Esophagus muscularis mucosa (tissue), 4 donors: ENCODE measurements at regions not wholly inside any gene's neighbourhood (a gene's known extent, or its start where the extent isn't known, plus 50 kb on each side); places are given as distances from the start of the nearest gene placed in this dataset.

Experiments used
- DNase-seq: peaks from one replicate; pipeline ENCODE4 v3.0.0-alpha.2; 2017; ENCODE audit errors: extremely low spot score
- H3K27ac ChIP-seq, 4 donors: fragments of 200-600 bp; sonication (generic); replicated peaks in 1 of 4; 1 replicate in 3 of 4; 2 replicates in 1 of 4; pipeline ENCODE4 v1.5.1; 2016 to 2019; ENCODE audit warnings: mild to moderate bottlenecking in 1 of 4
- H3K27me3 ChIP-seq, 4 donors: fragments of 200-600 bp; sonication (generic); one replicate each; pipeline versions ENCODE4 v1.5.1 to v1.6.0; 2016 to 2019
- H3K36me3 ChIP-seq, 4 donors: fragments of 200-600 bp; sonication (generic); one replicate each; pipeline ENCODE4 v1.5.1; 2016 to 2019
- H3K4me1 ChIP-seq, 4 donors: fragments of 200-600 bp; sonication (generic); one replicate each; pipeline ENCODE4 v1.5.1; 2016 to 2019
- H3K4me3 ChIP-seq, 4 donors: fragments of 200-600 bp; sonication (generic); 1 replicate in 2 of 4; 2 replicates in 2 of 4; pipeline ENCODE4 v1.5.1; 2016 to 2019; ENCODE audit warnings: mild to moderate bottlenecking in 4 of 4, moderate library complexity in 1 of 4
- H3K9me3 ChIP-seq, 4 donors: fragments of 200-600 bp; sonication (generic); 1 replicate in 3 of 4; 2 replicates in 1 of 4; pipeline ENCODE4 v1.5.1; 2016 to 2019
- CTCF ChIP-seq, 3 experiments: fragments of 200-600 bp in 2 of 3; fragments of 450-650 bp in 1 of 3; sonication (generic) in 2 of 3; IDR thresholded peaks; one replicate each; pipeline ENCODE4 v1.5.1; 2017 to 2019; ENCODE audit warnings: antibody characterized with exemption in 3 of 3, mild to moderate bottlenecking in 2 of 3, moderate library complexity in 1 of 3
- EP300 ChIP-seq: sonication (generic); formaldehyde crosslinking; IDR thresholded peaks from one replicate; pipeline ENCODE4 v1.6.1; 2017; ENCODE audit warnings: antibody characterized with exemption
- POLR2A ChIP-seq: fragments of 450-650 bp; IDR thresholded peaks from one replicate; pipeline ENCODE4 v1.6.1; 2017; ENCODE audit warnings: antibody characterized with exemption, moderate library complexity, mild to moderate bottlenecking, low read depth
- POLR2AphosphoS5 ChIP-seq, 2 donors: sonication (generic); formaldehyde crosslinking; IDR thresholded peaks; one replicate each; pipeline ENCODE4 v1.6.1; 2017; ENCODE audit warnings: antibody characterized with exemption in 2 of 2
- WGBS: methylation state at CpG from one replicate; pipeline ENCODE4 v1.1.5; 2018; 5-methylcytosine and 5-hydroxymethylcytosine counted together
- intact Hi-C: fragments of 100-400 bp; cut with DNase I; formaldehyde crosslinking; loops from one replicate; pipeline ENCODE4 v1.15.1; 2023

GRCh38 chr18:70411876-70412435 lies 123.1 kb downstream of the SOCS6 start:
- Histone ChIP-seq H3K9me3 (no peaks in the 10 kb centered on the region), H3K4me3 (no peak overlapping the region), H3K36me3 (no peaks in the 10 kb centered on the region), H3K27me3 (no peaks in the 10 kb centered on the region), H3K27ac (no peak overlapping the region), H3K4me1 (peaks cover 0 to 4% (median 0%) of the 10 kb centered on the region in 4 donors)
- DNase-seq: no peak
- no peak for TF ChIP-seq EP300
- no peak for TF ChIP-seq POLR2AphosphoS5 (IDR thresholded peaks at IDR 0.05)
- no peak for TF ChIP-seq CTCF (IDR thresholded peaks at IDR 0.05)
- no peak for TF ChIP-seq POLR2A
- intact Hi-C loops: no loop called here
- 44% methylated on average over 6 of the region's 6 CpGs for WGBS

- DNase-seq: no peak
- Histone ChIP-seq H3K36me3 (no peaks in the 10 kb centered on the region), H3K27me3 (no peaks in the 10 kb centered on the region), H3K4me1 (peaks cover 0 to 4% (median 0%) of the 10 kb centered on the region in 4 donors), H3K4me3 (no peak overlapping the region), H3K27ac (no peak overlapping the region), H3K9me3 (no peaks in the 10 kb centered on the region)
- intact Hi-C loops: no loop called here
- WGBS: 87% methylated on average over 2 of the region's 2 CpGs
- TF ChIP-seq CTCF (IDR thresholded peaks at IDR 0.05) (no peak), POLR2AphosphoS5 (IDR thresholded peaks at IDR 0.05) (no peak), POLR2A (no peak), EP300 (no peak)
Measured at GRCh38 chr18:70411307-70411706, 122.5 kb downstream of the SOCS6 start.

GRCh38 chr18:70405052-70405451 lies 116.2 kb downstream of the SOCS6 start:
- intact Hi-C loops: no loop called here
- TF ChIP-seq CTCF (IDR thresholded peaks at IDR 0.05): no peak
- TF ChIP-seq EP300: no peak
- no peak for TF ChIP-seq POLR2AphosphoS5 (IDR thresholded peaks at IDR 0.05)
- TF ChIP-seq POLR2A: no peak

GRCh38 chr18:70400476-70400875 lies 111.6 kb downstream of the SOCS6 start:
- no peaks in the 10 kb centered on the region for H3K36me3 ChIP-seq
- no peak for DNase-seq
- TF ChIP-seq CTCF (IDR thresholded peaks at IDR 0.05) (no peak), EP300 (no peak), POLR2AphosphoS5 (IDR thresholded peaks at IDR 0.05) (no peak), POLR2A (no peak)
- H3K4me3 ChIP-seq: no peak overlapping the region
- no peak overlapping the region for H3K27ac ChIP-seq
- H3K27me3 ChIP-seq: no peaks in the 10 kb centered on the region
- 78% methylated on average over 6 of the region's 6 CpGs for WGBS
- intact Hi-C loops: no loop called here
- H3K9me3 ChIP-seq: no peaks in the 10 kb centered on the region
- no peaks in the 10 kb centered on the region for H3K4me1 ChIP-seq

More at GRCh38 chr18:70405052-70405451, 116.2 kb downstream of the SOCS6 start:
- H3K36me3 ChIP-seq: no peaks in the 10 kb centered on the region
- H3K27me3 ChIP-seq: no peaks in the 10 kb centered on the region
- 67% methylated on average over 3 of the region's 3 CpGs for WGBS
- H3K27ac ChIP-seq: no peak overlapping the region
- H3K4me1 ChIP-seq: no peaks in the 10 kb centered on the region
- no peak for DNase-seq
- H3K4me3 ChIP-seq: no peak overlapping the region
- no peaks in the 10 kb centered on the region for H3K9me3 ChIP-seq

- H3K36me3 ChIP-seq: no peaks in the 10 kb centered on the region
- no peaks in the 10 kb centered on the region for H3K9me3 ChIP-seq
- no peaks in the 10 kb centered on the region for H3K27me3 ChIP-seq
- no peak for DNase-seq
- H3K27ac ChIP-seq: no peak overlapping the region
- intact Hi-C loops: no loop called here
- H3K4me3 ChIP-seq: no peak overlapping the region
- no peaks in the 10 kb centered on the region for H3K4me1 ChIP-seq
- WGBS: 90% methylated on average over 1 of the region's 1 CpG
- TF ChIP-seq POLR2AphosphoS5 (IDR thresholded peaks at IDR 0.05) (no peak), CTCF (IDR thresholded peaks at IDR 0.05) (no peak), EP300 (no peak), POLR2A (no peak)
Measured at GRCh38 chr18:70398076-70398475, 109.2 kb downstream of the SOCS6 start.
